Activated CD8-positive, alpha-beta memory T cell treated with anti-CD3 and anti-CD28 coated beads, Interleukin-2, amount 50 U/mL, for 24 hours (primary cell): ENCODE measurements at regions not wholly inside any gene's neighbourhood (a gene's known extent, or its start where the extent isn't known, plus 50 kb on each side); places are given as distances from the start of the nearest gene placed in this dataset.
"Not testable (repeated sequence)": the region's sequence is repeated elsewhere in the genome, so short reads cannot be mapped to it uniquely, and the experiment has no call there.

ENCODE experiments used
- DNase-seq: peaks from one replicate; pipeline ENCODE4 v3.0.0-alpha.2; 2020; ENCODE audit errors: extremely low read depth

DNA sequence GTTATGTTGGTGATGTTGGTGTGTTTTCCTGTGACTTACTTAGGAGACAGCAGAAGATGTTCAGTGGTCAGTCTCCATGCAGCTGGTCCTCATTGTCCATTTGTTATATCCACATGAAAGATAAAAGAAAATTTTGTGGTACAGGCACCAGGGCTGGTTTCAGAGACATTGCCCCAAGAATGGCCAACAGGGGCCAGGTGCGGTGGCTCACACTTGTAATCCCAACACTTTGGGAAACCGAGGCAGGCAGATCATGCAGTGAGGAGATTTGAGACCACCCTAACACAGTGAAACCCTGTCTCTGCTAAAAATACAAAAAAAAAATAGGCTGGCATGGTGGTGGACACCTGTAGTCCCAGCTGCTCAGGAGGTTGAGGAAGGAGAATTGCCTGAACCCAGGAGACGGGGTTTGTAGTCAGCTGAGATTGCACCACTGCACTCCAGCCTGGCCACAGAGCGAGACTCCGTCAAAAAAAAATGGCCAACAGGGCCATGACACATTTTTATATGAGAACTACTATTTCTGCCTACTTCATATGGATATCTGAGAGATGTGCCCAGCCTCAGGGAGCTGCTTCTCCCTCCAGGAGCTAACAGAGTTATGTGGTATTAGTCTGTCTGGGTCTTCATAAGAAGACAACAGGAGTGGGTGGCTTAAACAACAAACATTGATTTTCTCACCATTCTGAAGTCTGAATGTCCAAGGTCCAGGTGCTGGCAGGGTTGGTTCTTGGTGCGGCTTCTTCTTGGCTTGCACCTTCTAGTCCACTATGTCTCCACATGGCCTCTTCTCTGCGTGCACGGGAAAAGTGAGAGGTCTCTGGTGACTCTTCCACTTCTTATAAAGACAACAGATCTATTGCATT lies 821.7 kb downstream of the TMEM121 start:
- no peak for DNase-seq

GRCh38 chr14:106348873-106349540 lies 822.6 kb downstream of the TMEM121 start:
- peak; percentile 14 for DNase-seq

- DNase-seq, result not testable (repeated sequence)
Measured at GRCh38 chr14:106349678-106350457, 823.5 kb downstream of the TMEM121 start.

DNA sequence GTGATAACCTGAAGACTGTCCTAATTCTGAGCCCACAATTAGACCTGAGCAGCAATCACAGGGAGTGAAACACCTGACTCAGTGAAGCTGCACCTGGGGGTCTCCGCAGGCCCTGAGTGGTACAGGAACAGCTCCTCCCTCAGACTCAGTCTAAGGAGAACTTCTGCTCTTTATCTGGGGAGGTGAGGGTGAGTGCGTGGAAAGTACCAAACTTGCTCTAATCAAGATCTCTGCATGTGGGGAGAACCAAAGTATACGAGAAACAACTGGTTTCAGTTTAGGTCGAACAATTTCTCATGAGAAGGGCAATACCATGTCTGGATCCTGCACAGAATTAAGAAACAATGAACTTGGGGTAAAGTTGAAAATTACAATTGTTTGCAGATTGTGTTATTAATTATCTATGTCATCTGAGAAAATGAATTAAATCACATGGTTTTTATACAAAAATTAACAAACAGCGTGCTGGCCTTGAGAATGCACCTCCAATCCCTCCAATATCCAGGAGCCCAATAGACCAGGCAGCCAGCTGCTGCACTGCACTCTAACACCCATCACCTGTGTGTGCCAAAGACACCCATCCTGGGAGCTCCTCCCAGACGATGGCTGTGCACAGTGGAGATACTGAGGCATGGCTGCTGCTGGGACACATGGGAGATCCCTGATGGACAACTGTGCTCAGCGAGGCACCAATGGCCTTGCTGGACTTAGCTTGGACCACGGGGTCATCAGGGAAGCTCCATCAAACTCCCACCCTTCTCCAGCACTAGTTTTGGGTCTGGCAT lies 828.8 kb downstream of the TMEM121 start:
- not testable (repeated sequence) for DNase-seq

DNA sequence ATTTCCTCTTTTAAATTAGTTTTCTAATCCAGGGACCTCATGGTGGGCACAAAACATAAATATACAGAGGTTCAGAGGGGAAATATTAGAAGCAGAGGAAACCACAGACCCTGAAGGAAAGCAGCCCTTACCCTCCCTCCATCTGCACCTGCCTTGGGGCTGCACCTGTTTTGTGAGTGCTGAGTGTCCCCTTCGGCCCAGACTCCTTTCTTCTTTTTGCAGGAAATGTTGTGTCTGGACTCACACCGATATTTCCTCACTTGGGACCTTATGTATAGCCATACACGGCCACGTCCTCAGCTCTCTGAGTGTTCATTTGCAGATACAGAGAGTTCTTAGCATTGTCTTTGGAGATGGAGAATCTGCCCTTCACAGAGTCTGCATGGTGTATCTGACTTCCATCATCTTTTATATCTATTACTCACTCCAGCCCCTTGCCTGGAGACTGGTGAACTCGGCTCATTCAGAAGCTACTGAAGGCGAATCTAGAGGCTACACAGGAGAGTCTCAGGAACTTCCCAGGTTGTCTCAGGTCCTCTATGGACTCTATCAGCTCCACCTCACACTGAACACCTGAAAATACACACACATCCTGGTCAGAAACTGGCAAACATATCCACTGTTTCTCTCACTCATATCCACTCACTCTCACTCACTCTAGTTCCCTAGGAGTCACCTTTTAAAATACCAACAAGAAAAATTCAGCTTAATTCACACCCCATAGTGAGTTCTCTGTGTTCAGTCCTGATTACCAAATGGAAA lies 829.7 kb downstream of the TMEM121 start:
- not testable (repeated sequence) for DNase-seq

DNA sequence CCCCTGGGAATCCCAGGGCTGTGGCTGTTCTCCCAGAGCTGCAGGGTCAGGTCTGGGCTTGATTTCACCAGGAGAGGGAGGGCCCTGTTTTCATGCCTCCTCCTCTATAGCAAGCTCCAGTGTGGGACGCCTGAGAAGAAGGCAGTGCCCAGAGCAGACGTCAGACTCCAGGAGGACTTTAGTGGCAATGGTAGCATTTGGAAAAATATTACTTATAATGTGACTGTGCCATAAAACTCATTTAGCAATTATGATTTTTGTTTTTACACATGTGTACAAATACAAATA lies 830.2 kb downstream of the TMEM121 start:
- DNase-seq, result not testable (repeated sequence)

DNA sequence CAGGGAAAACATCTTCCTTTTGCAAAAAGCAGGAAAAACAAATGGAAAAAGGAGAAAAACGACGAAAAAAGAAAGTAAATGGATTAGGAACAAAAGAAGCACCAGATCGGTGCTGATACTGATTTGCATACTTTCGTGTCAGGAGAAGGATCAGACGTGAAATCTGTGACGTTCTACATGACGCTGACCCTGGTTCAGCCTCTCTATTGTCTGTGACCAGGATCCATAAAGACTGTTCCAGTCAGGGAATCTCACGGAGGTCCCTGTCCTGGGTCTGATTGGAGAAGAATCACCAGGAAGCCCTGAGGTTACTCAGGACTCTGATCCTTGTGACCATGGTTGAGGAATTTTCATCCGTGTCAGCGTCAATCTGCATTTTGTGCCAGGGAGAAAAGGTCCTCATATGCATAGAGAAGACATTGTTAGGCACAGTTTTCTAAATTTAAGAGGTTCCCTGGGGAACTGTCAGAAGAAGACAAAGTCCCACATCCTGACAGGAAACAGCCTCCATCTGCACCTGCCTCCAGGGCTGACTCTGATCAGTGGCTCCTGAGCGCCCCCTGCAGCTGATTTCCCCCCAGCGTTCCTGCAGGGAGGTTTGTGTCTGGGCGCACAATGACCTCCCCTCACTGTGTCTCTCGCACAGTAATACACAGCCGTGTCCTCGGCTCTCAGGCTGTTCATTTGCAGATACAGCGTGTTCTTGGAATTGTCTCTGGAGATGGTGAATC lies 832.9 kb downstream of the TMEM121 start:
- DNase-seq, result not testable (repeated sequence)

DNA sequence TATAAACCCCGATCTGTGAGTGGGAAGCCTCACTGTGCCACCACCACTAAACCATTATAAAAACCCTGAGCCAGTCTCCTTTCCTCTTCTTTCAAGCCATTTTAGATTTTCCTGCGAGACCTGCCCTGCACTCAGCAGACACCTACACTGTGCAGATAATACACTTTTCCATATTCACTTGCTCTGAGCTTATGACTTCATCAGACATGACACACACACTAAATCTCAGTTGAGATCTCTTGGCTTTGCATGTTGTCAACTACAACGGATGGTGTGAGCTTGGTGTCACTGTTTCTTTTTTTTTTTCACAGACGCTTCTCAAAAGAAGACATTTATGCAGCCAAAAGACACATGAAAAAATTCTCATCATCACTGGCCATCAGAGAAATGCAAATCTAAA lies 839.0 kb downstream of the TMEM121 start:
- not testable (repeated sequence) for DNase-seq

- not testable (repeated sequence) for DNase-seq
Measured at GRCh38 chr14:106365894-106366293, 839.5 kb downstream of the TMEM121 start.

GRCh38 chr14:106366971-106367370 lies 840.6 kb downstream of the TMEM121 start:
- DNase-seq, result not testable (repeated sequence)

- not testable (repeated sequence) for DNase-seq
Measured at GRCh38 chr14:106369456-106369855, 843.1 kb downstream of the TMEM121 start.

- peak; percentile 21 for DNase-seq
Measured at GRCh38 chr14:106372870-106373652, 846.7 kb downstream of the TMEM121 start.

DNA sequence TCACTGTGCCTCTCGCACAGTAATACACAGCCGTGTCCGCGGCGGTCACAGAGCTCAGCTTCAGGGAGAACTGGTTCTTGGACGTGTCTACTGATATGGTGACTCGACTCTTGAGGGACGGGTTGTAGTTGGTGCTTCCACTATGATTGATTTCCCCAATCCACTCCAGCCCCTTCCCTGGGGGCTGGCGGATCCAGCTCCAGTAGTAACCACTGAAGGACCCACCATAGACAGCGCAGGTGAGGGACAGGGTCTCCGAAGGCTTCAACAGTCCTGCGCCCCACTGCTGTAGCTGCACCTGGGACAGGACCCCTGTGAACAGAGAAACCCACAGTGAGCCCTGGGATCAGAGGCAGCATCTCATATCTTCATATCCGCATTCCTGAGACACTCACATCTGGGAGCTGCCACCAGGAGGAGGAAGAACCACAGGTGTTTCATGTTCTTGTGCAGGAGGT lies 847.3 kb downstream of the TMEM121 start:
- not testable (repeated sequence) for DNase-seq

- no peak for DNase-seq
Measured at GRCh38 chr14:106377432-106377831, 851.0 kb downstream of the TMEM121 start.

- no peak for DNase-seq
Measured at GRCh38 chr14:106378191-106378590, 851.8 kb downstream of the TMEM121 start.

GRCh38 chr14:106380740-106381139 lies 854.4 kb downstream of the TMEM121 start:
- DNase-seq, result no peak

GRCh38 chr14:106389186-106389585 lies 862.8 kb downstream of the TMEM121 start:
- not testable (repeated sequence) for DNase-seq

- no peak for DNase-seq
Measured at GRCh38 chr14:106390401-106390800, 864.0 kb downstream of the TMEM121 start.

DNA sequence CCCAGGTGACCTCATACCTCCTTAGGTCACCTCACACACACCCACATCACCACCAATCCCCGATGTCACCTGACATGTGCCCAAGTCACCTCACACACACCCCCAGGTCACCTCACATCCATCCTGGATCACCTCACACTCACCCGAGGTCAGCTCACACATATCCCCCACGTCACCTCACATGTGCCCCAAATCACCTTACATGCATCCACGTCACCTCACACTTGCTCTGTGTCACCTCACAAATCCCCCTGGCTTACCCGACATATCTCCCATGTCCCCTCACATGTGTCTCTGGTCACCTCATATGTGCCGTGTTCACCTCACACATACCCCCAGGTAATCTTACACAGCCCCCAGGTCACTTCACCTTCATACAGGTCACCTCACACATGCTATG lies 864.6 kb downstream of the TMEM121 start:
- DNase-seq, result no peak
